Upper lobe of left lung (tissue), 4 donors: ENCODE measurements at regions not wholly inside any gene's neighbourhood (a gene's known extent, or its start where the extent isn't known, plus 50 kb on each side); places are given as distances from the start of the nearest gene placed in this dataset.

Experiments used
- CTCF ChIP-seq, 6 experiments: fragments of 450-650 bp in 4 of 6; fragments of 200-600 bp in 2 of 6; sonication (generic) in 2 of 6; IDR thresholded peaks; one replicate each; pipeline ENCODE4 v1.5.1; 2016 to 2019; ENCODE audit warnings: antibody characterized with exemption in 6 of 6
- EP300 ChIP-seq, 4 donors: sonication (generic); formaldehyde crosslinking; IDR thresholded peaks; one replicate each; pipeline ENCODE4 v1.5.1; 2017; ENCODE audit warnings: antibody characterized with exemption in 4 of 4, control low read depth in 2 of 4

- TF ChIP-seq EP300 (IDR thresholded peaks at IDR 0.05) (no peak), CTCF (IDR thresholded peaks at IDR 0.05) (no peak)
Measured at GRCh38 chr9:78470741-78471140, 173.8 kb downstream of the PSAT1 start.
